ENCODE measurements at regions not wholly inside any gene's neighbourhood (a gene's known extent, or its start where the extent isn't known, plus 50 kb on each side); places are given as distances from the start of the nearest gene placed in this dataset.
A peak's percentile ranks its signal among the peaks of the same experiment; 100 is the strongest.

DNA sequence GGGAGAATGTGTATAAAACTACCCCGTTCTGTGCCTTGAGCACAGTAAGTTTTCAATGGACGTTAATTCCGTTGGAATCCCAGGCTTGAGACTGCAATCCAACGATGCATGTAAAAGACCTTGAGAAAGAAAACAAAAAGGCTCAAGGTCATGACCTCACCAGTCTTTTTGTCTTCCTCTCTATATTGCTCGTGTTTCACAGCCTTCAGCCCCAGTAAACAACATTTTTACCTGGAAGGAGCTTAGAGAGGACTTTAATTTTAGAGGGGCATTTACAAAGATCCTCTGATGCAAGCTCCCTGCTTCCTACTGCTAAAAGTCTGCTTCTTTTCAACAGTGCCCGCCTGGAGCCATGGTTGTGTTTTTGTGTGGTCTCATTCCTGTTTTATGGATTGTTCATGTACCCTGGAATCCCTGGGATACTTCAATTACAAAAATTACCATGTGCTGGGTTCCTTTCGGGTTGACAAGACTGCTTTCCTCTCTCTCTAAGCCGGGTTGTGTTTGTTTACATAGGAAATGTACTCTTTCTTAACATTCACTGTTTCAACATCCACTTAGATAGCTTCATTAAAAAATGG, 320.1 kb upstream of the NFE2L3 start:
- Mint-ChIP-seq H3K36me3 (ENCODE audit: low read depth) (peaks cover 8% of the 10 kb centered on the region), H3K9me3 (ENCODE audit: low read depth) (peaks cover 16% of the 10 kb centered on the region), H3K4me1 (ENCODE audit: low read depth) (peaks cover 65% of the 10 kb centered on the region), H3K4me3 (ENCODE audit: unreplicated experiment) (no peak overlapping the region), H3K27ac (ENCODE audit: unreplicated experiment) (peak overlapping the region; percentile 91), H3K27me3 (ENCODE audit: low read depth) (no peaks in the 10 kb centered on the region)
- no peak for DNase-seq (ENCODE audit: low spot score)
- TF ChIP-seq, protein P1, sequence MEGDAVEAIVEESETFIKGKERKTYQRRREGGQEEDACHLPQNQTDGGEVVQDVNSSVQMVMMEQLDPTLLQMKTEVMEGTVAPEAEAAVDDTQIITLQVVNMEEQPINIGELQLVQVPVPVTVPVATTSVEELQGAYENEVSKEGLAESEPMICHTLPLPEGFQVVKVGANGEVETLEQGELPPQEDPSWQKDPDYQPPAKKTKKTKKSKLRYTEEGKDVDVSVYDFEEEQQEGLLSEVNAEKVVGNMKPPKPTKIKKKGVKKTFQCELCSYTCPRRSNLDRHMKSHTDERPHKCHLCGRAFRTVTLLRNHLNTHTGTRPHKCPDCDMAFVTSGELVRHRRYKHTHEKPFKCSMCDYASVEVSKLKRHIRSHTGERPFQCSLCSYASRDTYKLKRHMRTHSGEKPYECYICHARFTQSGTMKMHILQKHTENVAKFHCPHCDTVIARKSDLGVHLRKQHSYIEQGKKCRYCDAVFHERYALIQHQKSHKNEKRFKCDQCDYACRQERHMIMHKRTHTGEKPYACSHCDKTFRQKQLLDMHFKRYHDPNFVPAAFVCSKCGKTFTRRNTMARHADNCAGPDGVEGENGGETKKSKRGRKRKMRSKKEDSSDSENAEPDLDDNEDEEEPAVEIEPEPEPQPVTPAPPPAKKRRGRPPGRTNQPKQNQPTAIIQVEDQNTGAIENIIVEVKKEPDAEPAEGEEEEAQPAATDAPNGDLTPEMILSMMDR (IDR thresholded peaks at IDR 0.05): no peak

DNA sequence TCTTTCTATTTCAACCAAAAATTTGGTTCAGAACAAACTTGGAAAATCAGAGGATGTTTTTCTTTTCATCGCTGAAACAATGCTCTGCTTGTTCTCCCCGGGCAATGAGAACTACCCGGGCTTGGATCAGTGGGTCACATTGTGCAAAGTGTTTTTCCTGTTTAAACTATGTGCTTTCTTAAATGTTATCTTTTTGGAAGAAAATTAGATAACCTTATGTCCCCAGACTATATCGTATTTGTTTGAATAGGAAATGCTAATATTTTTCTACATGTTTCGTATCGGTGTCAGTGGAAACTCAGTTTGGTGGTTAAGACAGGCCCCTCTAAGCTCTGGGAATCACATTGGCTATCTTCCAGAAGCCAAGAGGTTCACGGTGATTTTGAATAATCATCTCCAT, 319.5 kb upstream of the NFE2L3 start:
- TF ChIP-seq, protein P1 (IDR thresholded peaks at IDR 0.05): no peak
- Mint-ChIP-seq H3K9me3 (ENCODE audit: low read depth) (peaks cover 11% of the 10 kb centered on the region), H3K36me3 (ENCODE audit: low read depth) (peaks cover 10% of the 10 kb centered on the region), H3K27ac (ENCODE audit: unreplicated experiment) (peak overlapping the region; percentile 91), H3K4me3 (ENCODE audit: unreplicated experiment) (no peak overlapping the region), H3K27me3 (ENCODE audit: low read depth) (no peaks in the 10 kb centered on the region), H3K4me1 (ENCODE audit: low read depth) (peaks cover 65% of the 10 kb centered on the region)
- no peak for DNase-seq (ENCODE audit: low spot score)

DNA sequence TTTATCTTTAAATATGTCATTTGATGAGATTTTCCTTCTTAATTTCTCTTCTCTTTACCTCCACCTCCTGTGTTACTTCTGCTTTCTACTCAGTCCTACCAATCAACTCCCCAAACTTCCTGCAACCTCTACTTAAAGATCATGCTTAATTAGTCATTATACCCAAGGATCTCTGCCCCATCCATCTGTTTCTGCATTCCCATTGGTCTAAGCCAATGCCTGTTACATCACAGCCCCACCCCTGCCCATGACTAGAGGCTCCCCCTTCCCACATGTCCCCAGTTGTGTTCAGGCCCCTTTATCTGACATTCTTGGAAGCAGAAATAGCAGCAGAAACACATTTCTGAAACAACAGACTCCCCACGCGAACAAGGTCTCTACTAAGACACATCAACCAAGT, 319.1 kb upstream of the NFE2L3 start:
- Mint-ChIP-seq H3K27ac (ENCODE audit: unreplicated experiment) (peak overlapping the region; percentile 82), H3K4me3 (ENCODE audit: unreplicated experiment) (no peak overlapping the region), H3K27me3 (ENCODE audit: low read depth) (no peaks in the 10 kb centered on the region), H3K9me3 (ENCODE audit: low read depth) (peaks cover 7% of the 10 kb centered on the region), H3K4me1 (ENCODE audit: low read depth) (peaks cover 65% of the 10 kb centered on the region), H3K36me3 (ENCODE audit: low read depth) (peaks cover 8% of the 10 kb centered on the region)
- TF ChIP-seq, protein P1 (IDR thresholded peaks at IDR 0.05): no peak
- no peak for DNase-seq (ENCODE audit: low spot score)

DNA sequence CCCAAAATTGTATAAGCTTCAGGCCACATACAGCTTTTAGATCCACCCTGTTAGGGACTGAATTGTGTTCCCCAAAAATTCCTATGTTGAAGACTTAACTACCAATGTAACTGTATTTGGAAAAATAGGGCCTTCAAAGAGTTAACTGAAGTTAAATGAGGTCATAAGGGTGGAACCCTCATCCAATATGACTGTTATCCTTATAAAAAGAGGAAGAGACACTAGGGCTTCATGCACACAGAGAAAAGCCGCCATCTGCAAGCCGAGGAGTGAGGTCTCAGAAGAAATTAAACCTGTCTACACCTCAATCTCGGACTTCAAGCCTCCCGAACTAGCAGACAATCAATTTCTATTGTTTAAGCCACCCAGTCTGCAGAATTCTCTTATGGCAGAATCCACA, 317.9 kb upstream of the NFE2L3 start:
- Mint-ChIP-seq H3K9me3 (ENCODE audit: low read depth) (no peaks in the 10 kb centered on the region), H3K4me3 (ENCODE audit: unreplicated experiment) (no peak overlapping the region), H3K36me3 (ENCODE audit: low read depth) (peaks cover 7% of the 10 kb centered on the region), H3K27ac (ENCODE audit: unreplicated experiment) (peak overlapping the region; percentile 49), H3K4me1 (ENCODE audit: low read depth) (peaks cover 68% of the 10 kb centered on the region), H3K27me3 (ENCODE audit: low read depth) (no peaks in the 10 kb centered on the region)
- TF ChIP-seq, protein P1 (IDR thresholded peaks at IDR 0.05): no peak
- DNase-seq (ENCODE audit: low spot score): no peak

DNA sequence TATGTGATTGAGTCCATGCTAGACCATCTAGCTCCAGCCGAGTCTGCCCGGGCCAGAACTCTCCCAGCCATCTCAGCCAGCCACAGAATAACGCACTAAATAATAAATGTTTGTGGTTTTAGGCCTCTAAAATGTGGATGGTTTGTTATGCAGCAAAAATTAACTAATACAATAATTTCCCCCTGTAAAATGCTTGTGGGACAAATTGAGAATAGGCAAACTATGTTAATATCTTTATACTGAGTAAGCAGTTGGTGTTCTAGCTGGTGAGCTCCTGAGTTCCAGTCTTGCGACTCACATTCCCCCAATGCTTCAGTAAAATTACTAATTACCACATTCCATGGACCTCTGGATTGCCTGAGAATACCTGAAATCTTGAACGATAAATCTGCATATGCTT, 316.8 kb upstream of the NFE2L3 start:
- Mint-ChIP-seq H3K27ac (ENCODE audit: unreplicated experiment) (peak overlapping the region; percentile 72), H3K9me3 (ENCODE audit: low read depth) (no peaks in the 10 kb centered on the region), H3K4me3 (ENCODE audit: unreplicated experiment) (no peak overlapping the region), H3K36me3 (ENCODE audit: low read depth) (peaks cover 10% of the 10 kb centered on the region), H3K4me1 (ENCODE audit: low read depth) (peaks cover 67% of the 10 kb centered on the region), H3K27me3 (ENCODE audit: low read depth) (no peaks in the 10 kb centered on the region)
- DNase-seq (ENCODE audit: low spot score): no peak
- TF ChIP-seq, protein P1 (IDR thresholded peaks at IDR 0.05): no peak

Measured in chondrocyte (in vitro differentiated cells).